ENCODE measurements at regions not wholly inside any gene's neighbourhood (a gene's known extent, or its start where the extent isn't known, plus 50 kb on each side); places are given as distances from the start of the nearest gene placed in this dataset.

DNA sequence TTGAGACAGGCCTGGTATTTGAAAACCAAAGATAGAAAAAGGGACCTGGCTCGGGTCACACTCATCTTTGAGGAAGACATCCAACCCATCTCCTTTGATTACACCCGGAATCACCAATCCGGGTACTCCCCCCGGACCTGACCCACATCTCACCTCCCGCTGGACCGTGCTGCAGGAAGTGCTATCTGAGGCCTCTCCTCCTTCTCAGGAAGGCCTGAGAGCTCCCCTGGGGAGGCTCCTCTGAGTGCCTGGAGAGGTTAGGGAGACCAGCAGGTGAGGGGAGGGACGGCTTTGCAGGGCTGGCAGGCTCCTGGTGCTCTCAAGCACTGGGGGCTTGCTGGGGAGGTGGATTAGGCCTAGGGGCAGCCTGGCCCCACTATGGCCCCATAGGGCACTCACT, 170.9 kb downstream of the ACKR3 start:
- H3K4me1 Mint-ChIP-seq = peaks cover 10% of the 10 kb centered on the region
- no peak for ATAC-seq
- DNase-seq (ENCODE audit: low spot score) = no peak
- H3K27me3 Mint-ChIP-seq (ENCODE audit: low read depth) = no peaks in the 10 kb centered on the region
- ChIA-PET POLR2A (no interaction called here), CTCF (no interaction called here)
- H3K36me3 Mint-ChIP-seq = no peaks in the 10 kb centered on the region
- H3K4me3 Mint-ChIP-seq = no peak overlapping the region
- H3K9me3 Mint-ChIP-seq = peaks cover 7% of the 10 kb centered on the region; the same call in 1 of the 2 replicates
- TF ChIP-seq, protein P1, sequence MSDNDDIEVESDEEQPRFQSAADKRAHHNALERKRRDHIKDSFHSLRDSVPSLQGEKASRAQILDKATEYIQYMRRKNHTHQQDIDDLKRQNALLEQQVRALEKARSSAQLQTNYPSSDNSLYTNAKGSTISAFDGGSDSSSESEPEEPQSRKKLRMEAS (CRISPR knock-in tag; IDR thresholded peaks at IDR 0.05) = no peak
- TF ChIP-seq TEAD1 (CRISPR knock-in tag; IDR thresholded peaks at IDR 0.05) (no peak), ZNF138 (CRISPR knock-in tag; conservative IDR thresholded peaks at IDR 0.05) (no peak), NFE2L1 (CRISPR knock-in tag; IDR thresholded peaks at IDR 0.05) (no peak)
- TF ChIP-seq, protein P2, sequence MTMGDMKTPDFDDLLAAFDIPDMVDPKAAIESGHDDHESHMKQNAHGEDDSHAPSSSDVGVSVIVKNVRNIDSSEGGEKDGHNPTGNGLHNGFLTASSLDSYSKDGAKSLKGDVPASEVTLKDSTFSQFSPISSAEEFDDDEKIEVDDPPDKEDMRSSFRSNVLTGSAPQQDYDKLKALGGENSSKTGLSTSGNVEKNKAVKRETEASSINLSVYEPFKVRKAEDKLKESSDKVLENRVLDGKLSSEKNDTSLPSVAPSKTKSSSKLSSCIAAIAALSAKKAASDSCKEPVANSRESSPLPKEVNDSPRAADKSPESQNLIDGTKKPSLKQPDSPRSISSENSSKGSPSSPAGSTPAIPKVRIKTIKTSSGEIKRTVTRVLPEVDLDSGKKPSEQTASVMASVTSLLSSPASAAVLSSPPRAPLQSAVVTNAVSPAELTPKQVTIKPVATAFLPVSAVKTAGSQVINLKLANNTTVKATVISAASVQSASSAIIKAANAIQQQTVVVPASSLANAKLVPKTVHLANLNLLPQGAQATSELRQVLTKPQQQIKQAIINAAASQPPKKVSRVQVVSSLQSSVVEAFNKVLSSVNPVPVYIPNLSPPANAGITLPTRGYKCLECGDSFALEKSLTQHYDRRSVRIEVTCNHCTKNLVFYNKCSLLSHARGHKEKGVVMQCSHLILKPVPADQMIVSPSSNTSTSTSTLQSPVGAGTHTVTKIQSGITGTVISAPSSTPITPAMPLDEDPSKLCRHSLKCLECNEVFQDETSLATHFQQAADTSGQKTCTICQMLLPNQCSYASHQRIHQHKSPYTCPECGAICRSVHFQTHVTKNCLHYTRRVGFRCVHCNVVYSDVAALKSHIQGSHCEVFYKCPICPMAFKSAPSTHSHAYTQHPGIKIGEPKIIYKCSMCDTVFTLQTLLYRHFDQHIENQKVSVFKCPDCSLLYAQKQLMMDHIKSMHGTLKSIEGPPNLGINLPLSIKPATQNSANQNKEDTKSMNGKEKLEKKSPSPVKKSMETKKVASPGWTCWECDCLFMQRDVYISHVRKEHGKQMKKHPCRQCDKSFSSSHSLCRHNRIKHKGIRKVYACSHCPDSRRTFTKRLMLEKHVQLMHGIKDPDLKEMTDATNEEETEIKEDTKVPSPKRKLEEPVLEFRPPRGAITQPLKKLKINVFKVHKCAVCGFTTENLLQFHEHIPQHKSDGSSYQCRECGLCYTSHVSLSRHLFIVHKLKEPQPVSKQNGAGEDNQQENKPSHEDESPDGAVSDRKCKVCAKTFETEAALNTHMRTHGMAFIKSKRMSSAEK (CRISPR knock-in tag; IDR thresholded peaks at IDR 0.05; ENCODE audit: borderline replicate concordance) = no peak
- TF ChIP-seq, protein P3, sequence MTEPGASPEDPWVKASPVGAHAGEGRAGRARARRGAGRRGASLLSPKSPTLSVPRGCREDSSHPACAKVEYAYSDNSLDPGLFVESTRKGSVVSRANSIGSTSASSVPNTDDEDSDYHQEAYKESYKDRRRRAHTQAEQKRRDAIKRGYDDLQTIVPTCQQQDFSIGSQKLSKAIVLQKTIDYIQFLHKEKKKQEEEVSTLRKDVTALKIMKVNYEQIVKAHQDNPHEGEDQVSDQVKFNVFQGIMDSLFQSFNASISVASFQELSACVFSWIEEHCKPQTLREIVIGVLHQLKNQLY (CRISPR knock-in tag; IDR thresholded peaks at IDR 0.05) = no peak
- no peak overlapping the region for H3K27ac Mint-ChIP-seq

DNA sequence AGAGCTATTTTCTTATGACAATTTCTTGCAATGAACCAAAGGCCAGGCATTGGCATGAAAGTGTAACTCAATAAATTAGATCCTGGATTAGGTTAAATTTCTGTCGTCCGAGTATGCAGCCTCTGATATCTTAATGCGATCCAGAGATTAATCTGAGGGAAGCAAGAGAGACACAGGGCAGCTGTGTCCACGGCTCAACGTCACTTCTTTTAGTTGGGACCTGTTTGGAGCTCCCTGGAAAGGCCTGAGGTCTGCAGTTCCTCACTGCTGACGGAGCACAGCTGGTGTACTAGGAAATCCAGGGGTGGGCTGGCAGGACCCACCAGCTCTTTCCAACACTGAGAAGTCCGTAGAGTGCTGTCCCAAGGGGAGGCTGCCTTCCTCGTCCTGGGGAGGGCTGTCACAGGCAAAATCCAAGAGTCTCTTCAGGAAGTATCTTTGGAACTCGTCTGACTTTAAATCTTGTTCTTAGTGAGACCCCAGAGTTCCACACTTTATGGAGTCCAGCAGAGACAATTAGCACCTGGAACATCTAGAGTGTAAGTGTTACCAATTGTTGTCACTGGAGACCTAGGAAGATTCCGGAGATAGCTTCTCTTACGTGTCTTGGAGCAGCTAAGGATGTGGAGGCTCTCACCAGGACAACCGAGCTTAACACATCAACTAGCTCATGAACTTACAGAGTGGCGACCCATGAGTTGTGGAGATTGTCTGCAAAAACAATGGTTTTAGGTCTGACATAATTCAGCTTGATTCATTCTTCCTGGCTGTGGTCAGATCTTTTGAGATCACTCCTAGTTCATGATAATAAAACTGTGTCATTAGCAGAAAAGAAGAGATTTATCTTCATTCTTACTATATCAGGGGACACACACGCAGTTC, 173.7 kb downstream of the ACKR3 start:
- Mint-ChIP-seq H3K9me3 (peaks cover 7% of the 10 kb centered on the region; the same call in 1 of the 2 replicates), H3K4me1 (peaks cover 16% of the 10 kb centered on the region), H3K36me3 (no peaks in the 10 kb centered on the region), H3K27me3 (ENCODE audit: low read depth) (no peaks in the 10 kb centered on the region), H3K27ac (no peak overlapping the region), H3K4me3 (no peak overlapping the region)
- no peak for ATAC-seq
- POLR2A ChIA-PET = no interaction called here
- DNase-seq (ENCODE audit: low spot score) = no peak
- CTCF ChIA-PET = no interaction called here
- no peak for TF ChIP-seq ZNF138 (CRISPR knock-in tag; conservative IDR thresholded peaks at IDR 0.05)
- no peak for TF ChIP-seq ZNF219 (CRISPR knock-in tag; IDR thresholded peaks at IDR 0.05; ENCODE audit: borderline replicate concordance)
- TF ChIP-seq, protein P4, sequence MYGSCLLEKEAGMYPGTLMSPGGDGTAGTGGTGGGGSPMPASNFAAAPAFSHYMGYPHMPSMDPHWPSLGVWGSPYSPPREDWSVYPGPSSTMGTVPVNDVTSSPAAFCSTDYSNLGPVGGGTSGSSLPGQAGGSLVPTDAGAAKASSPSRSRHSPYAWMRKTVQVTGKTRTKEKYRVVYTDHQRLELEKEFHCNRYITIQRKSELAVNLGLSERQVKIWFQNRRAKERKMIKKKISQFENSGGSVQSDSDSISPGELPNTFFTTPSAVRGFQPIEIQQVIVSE (CRISPR knock-in tag; IDR thresholded peaks at IDR 0.05; ENCODE audit: borderline replicate concordance) = no peak
- TF ChIP-seq, protein P5, sequence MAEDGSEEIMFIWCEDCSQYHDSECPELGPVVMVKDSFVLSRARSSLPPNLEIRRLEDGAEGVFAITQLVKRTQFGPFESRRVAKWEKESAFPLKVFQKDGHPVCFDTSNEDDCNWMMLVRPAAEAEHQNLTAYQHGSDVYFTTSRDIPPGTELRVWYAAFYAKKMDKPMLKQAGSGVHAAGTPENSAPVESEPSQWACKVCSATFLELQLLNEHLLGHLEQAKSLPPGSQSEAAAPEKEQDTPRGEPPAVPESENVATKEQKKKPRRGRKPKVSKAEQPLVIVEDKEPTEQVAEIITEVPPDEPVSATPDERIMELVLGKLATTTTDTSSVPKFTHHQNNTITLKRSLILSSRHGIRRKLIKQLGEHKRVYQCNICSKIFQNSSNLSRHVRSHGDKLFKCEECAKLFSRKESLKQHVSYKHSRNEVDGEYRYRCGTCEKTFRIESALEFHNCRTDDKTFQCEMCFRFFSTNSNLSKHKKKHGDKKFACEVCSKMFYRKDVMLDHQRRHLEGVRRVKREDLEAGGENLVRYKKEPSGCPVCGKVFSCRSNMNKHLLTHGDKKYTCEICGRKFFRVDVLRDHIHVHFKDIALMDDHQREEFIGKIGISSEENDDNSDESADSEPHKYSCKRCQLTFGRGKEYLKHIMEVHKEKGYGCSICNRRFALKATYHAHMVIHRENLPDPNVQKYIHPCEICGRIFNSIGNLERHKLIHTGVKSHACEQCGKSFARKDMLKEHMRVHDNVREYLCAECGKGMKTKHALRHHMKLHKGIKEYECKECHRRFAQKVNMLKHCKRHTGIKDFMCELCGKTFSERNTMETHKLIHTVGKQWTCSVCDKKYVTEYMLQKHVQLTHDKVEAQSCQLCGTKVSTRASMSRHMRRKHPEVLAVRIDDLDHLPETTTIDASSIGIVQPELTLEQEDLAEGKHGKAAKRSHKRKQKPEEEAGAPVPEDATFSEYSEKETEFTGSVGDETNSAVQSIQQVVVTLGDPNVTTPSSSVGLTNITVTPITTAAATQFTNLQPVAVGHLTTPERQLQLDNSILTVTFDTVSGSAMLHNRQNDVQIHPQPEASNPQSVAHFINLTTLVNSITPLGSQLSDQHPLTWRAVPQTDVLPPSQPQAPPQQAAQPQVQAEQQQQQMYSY (CRISPR knock-in tag; IDR thresholded peaks at IDR 0.05) = no peak
- TF ChIP-seq, protein P6, sequence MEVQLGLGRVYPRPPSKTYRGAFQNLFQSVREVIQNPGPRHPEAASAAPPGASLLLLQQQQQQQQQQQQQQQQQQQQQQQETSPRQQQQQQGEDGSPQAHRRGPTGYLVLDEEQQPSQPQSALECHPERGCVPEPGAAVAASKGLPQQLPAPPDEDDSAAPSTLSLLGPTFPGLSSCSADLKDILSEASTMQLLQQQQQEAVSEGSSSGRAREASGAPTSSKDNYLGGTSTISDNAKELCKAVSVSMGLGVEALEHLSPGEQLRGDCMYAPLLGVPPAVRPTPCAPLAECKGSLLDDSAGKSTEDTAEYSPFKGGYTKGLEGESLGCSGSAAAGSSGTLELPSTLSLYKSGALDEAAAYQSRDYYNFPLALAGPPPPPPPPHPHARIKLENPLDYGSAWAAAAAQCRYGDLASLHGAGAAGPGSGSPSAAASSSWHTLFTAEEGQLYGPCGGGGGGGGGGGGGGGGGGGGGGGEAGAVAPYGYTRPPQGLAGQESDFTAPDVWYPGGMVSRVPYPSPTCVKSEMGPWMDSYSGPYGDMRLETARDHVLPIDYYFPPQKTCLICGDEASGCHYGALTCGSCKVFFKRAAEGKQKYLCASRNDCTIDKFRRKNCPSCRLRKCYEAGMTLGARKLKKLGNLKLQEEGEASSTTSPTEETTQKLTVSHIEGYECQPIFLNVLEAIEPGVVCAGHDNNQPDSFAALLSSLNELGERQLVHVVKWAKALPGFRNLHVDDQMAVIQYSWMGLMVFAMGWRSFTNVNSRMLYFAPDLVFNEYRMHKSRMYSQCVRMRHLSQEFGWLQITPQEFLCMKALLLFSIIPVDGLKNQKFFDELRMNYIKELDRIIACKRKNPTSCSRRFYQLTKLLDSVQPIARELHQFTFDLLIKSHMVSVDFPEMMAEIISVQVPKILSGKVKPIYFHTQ (CRISPR knock-in tag; IDR thresholded peaks at IDR 0.05) = no peak
- TF ChIP-seq, protein P7, sequence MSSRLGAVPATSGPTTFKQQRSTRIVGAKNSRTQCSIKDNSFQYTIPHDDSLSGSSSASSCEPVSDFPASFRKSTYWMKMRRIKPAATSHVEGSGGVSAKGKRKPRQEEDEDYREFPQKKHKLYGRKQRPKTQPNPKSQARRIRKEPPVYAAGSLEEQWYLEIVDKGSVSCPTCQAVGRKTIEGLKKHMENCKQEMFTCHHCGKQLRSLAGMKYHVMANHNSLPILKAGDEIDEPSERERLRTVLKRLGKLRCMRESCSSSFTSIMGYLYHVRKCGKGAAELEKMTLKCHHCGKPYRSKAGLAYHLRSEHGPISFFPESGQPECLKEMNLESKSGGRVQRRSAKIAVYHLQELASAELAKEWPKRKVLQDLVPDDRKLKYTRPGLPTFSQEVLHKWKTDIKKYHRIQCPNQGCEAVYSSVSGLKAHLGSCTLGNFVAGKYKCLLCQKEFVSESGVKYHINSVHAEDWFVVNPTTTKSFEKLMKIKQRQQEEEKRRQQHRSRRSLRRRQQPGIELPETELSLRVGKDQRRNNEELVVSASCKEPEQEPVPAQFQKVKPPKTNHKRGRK (CRISPR knock-in tag; IDR thresholded peaks at IDR 0.05; ENCODE audit: borderline replicate concordance) = no peak
- TF ChIP-seq, protein P8, sequence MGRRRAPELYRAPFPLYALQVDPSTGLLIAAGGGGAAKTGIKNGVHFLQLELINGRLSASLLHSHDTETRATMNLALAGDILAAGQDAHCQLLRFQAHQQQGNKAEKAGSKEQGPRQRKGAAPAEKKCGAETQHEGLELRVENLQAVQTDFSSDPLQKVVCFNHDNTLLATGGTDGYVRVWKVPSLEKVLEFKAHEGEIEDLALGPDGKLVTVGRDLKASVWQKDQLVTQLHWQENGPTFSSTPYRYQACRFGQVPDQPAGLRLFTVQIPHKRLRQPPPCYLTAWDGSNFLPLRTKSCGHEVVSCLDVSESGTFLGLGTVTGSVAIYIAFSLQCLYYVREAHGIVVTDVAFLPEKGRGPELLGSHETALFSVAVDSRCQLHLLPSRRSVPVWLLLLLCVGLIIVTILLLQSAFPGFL (CRISPR knock-in tag; IDR thresholded peaks at IDR 0.05; ENCODE audit: borderline replicate concordance) = no peak
- TF ChIP-seq ETV6 (CRISPR knock-in tag; IDR thresholded peaks at IDR 0.05) = no peak
- TF ChIP-seq ZNF317 (CRISPR knock-in tag; IDR thresholded peaks at IDR 0.05; ENCODE audit: borderline replicate concordance, low read depth) = no peak
- no peak for TF ChIP-seq SOX15 (CRISPR knock-in tag; IDR thresholded peaks at IDR 0.05)
- TF ChIP-seq OVOL2 (CRISPR knock-in tag; IDR thresholded peaks at IDR 0.05; ENCODE audit: borderline replicate concordance) = no peak
- TF ChIP-seq FOXK1 (CRISPR knock-in tag; IDR thresholded peaks at IDR 0.05) = no peak
- TF ChIP-seq ZNF232 (CRISPR knock-in tag; IDR thresholded peaks at IDR 0.05) = no peak
